HG03565 (cell line): ENCODE measurements at regions not wholly inside any gene's neighbourhood (a gene's known extent, or its start where the extent isn't known, plus 50 kb on each side); places are given as distances from the start of the nearest gene placed in this dataset.
"Not testable (repeated sequence)": the region's sequence is repeated elsewhere in the genome, so short reads cannot be mapped to it uniquely, and the experiment has no call there.

ENCODE experiments used
- ATAC-seq: cut with Tn5 transposase; IDR thresholded peaks from one replicate; pipeline ENCODE4 v1.9.1; 2021; ENCODE audit warnings: mild to moderate bottlenecking, moderate library complexity; ENCODE audit not compliant: unreplicated experiment

DNA sequence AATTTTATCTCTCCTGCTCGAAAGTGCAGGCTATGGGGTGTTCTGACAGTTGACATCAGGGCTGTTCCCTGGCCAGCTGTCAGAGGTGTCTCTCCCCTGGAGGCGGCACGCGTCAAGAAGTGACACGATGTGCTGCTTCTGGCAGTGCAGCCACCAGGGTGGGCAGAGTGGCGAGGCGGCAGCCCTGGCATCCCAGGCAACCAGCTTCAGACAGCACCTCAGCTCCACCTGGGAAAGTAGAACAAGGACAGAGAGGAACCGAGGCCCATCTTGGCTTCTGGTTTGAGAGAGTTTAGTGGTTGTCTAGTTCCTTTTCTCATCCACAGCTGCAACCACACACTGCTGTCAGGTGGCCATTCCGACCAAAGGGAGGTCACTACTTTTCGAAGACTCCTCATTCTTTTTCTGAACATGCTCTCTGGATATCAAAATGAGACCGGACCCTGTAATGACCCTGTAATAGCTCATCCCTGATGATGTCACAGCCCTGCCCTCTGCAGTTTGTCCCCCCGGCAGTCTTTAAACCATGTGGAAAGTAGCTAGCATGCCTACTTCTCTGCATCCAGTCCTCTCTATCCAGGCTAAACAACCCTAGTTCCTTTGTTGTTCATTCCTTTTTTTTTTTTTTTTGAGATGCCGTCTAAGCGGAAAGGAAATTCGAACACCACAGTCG, 381.0 kb upstream of the NRP1 start:
- no peak for ATAC-seq

DNA sequence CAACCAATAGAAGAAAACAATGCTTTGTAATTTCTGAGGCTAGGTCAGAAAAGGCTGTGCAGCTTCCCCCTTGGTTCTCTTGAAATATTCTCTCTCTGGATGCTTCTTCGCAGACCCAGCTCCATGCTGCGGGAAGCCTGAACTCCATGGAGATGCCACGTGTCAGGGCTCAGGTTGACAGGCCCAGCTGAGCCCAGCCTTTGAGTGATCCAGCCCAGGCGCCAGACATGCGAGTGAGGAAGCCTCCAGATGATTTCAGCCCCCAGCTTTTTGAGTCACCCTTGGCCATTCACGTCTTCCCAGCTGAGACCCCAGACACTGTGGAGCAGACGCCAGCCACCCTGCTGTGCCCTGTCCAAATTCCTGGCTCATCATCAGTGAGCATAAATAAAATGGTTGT, 378.4 kb upstream of the NRP1 start:
- no peak for ATAC-seq

GRCh38 chr10:33710006-33710405, 375.5 kb upstream of the NRP1 start:
- ATAC-seq: no peak

DNA sequence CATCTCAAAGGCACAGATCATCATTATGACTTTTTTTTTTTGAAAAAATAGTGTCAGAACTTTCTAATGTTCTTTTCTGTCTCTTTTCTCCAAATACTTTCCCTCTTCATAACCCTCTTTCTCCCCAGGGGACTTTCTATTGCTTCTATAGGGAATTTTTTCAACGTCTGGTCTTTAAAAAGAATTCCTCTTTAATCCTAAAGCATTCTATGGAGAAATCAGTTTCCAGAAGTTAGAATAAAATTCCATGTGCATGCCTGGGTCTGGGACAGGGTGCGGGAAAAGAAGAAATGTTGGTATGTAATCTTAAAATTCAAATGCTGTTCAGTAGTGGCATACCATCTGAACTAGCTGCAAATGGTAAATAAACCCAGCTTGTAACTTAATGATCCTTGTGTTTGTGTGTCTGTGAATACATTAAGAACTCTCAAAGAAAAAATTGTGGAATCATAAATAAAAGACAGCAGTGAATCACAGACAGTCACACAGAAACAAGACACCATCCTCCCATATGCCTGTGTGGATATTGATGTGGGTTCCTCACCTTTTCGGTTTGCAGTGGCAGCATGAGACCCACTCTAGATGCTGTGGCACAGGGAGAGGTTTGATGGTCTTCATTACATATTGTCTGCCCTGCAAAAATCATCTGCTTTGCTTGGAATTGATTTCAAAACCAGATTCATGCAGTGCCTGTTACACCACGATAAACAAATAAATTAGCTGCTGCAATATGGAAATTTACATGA, 374.7 kb upstream of the NRP1 start:
- no peak for ATAC-seq

DNA sequence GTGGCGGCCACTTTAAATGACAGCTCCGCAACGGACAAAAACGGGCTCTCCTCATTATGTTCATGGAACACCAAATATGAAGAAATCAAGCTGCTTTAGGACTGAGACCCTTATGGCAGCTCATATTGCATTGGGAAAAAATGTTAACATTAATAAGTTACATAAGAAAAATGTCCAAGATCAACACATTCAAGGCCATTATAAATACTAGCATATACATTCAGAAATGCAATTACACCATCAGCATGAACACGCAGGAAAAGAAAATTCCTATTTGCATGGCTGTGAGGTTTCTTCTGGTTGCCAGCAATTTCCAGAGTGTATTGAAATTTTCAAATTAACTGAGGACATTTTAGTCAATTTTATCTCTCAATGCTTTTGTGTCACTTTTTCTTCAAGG, 374.1 kb upstream of the NRP1 start:
- ATAC-seq: no peak

DNA sequence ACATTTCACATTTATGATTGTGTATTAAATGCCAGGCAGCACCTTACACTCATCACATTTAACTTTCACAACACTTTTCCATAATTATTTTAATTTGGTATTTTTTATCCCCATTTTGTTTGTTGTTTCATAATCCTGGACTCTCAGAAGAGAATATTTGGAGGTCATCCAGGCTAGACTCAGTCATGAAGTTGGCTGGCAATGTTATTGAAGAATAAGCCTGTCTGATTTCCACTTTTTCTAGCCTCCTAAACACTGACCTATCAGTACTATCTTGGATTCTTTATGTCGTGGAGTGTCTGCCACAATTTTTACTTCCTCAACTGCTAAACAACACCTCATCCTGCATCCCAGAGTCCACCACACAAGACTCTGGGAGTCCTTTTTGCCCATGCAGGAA, 372.3 kb upstream of the NRP1 start:
- ATAC-seq: no peak

DNA sequence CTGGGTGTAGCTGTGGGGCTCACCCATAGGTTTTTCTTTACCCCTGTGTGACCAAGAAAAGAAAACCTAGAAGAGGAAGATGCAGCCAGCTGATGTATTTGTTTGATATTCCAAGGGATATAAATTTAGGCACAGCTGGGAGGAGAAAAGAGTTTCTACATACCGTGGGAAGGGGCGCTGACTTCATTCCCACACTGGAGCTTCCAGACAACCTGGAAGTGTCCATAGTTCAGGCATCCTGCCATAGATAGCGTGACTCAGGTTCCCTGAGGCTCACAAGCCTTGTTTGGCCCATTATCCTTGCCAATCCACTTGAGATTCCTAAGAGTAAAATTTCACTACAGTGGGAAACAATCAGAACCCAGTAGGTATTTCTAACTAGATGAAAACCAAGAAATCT, 371.7 kb upstream of the NRP1 start:
- no peak for ATAC-seq

DNA sequence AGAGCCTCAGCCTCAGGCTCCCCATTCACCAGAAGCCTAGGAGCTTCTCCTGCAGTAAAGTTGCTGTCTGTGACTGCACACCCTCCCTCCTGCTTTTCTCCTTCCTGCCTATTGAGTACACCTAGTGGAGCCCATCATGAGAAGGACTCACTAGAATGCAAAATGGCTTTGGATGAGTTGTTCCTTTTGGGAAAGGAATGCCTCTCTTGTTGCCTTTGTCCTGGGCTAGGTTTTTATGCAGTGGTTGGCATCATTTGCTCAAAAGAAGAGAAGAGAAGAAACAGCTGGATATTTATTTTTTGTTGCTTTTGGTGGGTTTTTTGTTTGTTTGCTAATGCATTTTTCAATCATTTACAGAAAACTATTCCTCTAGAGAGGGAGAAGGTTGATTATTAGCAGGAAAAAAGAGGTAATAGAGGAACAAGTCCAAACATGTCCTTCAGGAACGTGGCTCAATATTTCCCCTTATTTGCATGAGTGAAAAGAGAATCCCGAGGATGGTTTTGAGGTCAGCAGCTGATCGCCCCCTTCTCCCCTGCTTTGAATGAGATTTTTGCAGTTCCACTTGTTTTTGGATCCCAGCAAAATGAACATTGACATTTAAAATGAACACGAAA, 369.9 kb upstream of the NRP1 start:
- ATAC-seq: no peak

DNA sequence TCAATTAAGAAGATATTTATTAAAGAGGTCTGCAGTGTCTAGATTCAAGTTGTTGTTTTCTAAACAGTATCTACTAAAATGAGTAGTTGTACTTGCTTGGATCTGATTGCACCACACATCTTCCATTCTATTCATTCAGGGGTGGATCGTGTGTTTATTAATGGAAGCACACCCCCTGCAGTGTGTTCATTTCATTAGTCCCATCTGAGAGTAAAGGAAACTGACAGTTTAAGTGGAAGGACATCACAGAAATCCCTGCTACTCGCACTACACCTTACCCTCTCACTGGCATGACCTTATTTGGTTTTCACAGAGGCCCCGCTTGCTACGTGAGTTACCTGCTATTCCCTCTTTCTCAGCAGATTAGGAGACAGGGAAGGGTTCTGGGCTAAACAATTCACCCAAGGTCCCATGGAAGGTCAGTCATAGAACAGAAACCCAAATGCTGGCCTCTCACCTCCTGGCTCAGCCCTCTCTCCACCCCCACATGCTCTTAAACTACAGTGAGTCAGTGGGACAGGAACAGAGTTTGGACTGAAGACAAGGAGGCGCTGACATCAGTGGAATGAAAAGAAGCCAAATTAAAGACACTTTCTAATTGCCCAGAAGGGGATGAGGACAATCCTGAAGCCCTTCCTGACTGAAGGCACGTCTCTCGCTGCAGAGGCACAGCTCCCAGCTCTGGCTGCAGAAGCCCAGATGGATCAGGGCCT, 369.2 kb upstream of the NRP1 start:
- no peak for ATAC-seq

GRCh38 chr10:33698033-33698432, 363.6 kb upstream of the NRP1 start:
- no peak for ATAC-seq

GRCh38 chr10:33697016-33697415, 362.5 kb upstream of the NRP1 start:
- ATAC-seq: no peak

DNA sequence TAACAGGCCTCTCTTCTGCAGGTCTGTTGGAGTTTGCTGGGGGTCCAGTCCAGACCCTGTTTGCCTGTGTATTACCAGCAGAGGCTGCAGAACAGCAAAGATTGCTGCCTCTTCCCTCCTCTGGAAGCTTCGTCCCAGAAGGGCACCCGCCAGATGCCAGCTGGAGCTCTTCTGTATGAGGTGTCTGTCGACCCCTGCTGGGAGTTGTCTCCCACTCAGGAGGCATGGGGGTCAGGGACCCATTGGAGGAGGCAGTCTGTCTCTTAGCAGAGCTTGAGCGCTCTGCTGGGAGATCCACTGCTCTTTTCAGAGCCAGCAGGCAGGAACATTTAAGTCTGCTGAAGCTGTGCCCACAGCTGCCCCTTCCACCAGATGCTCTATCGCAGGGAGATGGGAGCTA, 361.1 kb upstream of the NRP1 start:
- no peak for ATAC-seq

DNA sequence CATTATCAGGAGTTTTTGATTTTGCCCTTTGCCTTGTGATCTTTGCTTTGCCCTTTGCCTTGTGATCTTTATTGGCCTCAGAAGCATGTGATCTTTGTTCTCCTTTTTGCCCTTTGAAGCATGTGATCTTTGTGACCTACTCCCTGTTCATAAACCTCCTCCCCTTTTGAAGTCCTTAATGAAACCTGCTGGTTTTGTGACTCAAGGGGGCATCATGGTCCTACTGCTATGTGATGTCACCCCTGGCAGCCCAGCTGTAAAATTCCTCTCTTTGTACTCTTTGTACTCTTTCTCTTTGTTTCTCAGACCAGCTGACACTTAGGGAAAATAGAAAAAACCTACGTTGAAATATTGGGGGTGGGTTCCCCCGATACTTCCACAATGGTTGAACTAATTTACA, 356.1 kb upstream of the NRP1 start:
- not testable (repeated sequence) for ATAC-seq

DNA sequence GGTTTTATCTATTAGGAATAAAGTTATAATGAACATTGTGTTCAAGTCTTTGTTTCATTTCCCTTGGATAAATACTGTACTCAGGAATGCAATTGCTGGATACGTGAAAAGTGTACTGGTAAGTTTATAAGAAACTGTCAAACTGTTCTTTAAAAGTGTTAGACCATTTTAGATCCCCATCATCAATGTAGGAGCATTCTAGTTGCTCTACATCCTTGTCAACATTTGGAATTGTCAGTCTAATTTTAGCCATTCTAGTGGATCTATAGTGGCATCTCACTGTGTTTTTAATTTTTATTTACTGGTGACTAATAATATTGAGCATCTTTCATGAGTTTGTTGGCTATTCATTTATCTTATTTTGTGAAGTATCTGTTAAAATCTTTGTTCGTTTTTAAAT, 354.0 kb upstream of the NRP1 start:
- ATAC-seq: no peak

DNA sequence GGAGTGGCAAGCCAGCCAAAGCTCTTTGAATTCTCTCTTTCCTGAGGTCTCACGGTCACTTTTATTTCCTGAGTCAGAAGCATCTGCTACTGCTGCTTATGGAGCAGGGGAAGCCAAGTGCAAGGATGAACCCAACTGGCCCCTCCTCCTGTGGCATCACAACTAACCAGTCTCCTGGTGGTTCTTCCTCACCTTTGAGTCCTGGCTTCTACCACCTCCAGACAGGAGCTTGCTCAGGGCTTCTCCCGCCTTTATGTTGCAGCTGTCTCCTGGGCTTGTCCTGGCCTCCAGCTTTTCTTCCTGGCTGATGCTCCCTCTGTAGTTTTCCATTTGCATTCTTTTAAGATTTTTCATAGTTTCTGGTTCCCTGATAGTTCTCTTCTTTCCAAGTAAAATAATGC, 349.7 kb upstream of the NRP1 start:
- ATAC-seq: no peak

DNA sequence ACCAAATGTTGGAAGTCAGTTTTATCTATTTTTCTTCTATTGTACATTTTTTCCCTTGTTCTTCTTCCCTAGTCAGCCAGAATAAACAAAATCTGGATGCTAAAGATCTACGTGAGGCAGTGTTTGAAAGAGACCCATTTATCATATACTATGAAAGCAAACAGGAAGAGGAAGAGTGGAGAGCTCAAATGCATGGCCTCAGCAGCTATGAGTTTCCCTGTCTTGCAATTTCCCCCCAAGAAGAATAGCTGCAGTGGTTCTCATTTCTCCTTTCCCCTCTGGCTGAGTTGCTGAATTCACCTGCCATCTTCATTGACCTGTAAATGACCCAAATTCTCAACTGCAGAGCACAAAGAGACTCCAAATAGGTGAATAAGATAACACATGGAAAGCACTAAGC, 347.1 kb upstream of the NRP1 start:
- no peak for ATAC-seq

DNA sequence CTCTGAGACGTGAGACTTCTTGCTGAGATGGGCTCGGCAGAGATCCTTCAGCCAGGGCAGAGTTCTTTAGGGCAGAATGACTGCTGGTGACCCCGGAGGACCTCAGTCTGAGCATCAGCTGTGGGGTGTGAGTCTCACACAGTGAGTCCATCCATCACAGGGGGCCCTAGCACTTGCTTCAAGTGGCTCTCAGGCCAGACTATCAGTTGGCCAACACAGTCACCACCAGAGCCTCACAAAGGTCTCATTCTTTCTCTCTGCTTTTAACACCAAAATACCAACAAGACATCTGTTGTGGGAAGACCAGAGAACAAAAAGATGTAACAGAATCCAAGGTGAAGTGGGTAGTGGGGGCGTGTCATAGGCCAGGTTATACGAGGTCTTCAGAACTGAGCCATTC, 345.6 kb upstream of the NRP1 start:
- no peak for ATAC-seq

GRCh38 chr10:33676606-33677339, 342.3 kb upstream of the NRP1 start:
- no peak for ATAC-seq

- no peak for ATAC-seq
Observed at GRCh38 chr10:33674986-33675599, 340.6 kb upstream of the NRP1 start.

DNA sequence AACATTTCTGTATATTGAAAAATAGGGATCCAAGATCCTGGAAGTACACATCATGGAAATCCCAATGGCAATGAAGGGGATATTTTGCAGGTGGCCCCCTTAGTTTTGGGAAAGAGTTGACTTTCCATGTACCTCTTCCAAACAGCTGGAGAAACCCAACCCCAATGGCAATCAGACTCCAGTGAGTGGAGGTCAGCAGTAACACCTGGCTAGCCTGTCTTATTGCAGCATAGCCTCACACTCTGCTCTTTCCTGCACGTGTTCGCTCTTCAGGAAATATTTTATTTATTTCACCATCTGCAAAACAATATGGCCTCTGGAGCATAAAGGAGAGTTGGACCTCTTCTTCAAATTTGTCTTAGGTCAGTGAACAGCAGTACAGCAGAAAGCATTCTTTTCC, 340.0 kb upstream of the NRP1 start:
- ATAC-seq: no peak
